HPDE6-E6E7 (cell line): ENCODE measurements at regions not wholly inside any gene's neighbourhood (a gene's known extent, or its start where the extent isn't known, plus 50 kb on each side); places are given as distances from the start of the nearest gene placed in this dataset.
"Not testable (repeated sequence)": the region's sequence is repeated elsewhere in the genome, so short reads cannot be mapped to it uniquely, and the experiment has no call there.

ENCODE experiments used
- DNase-seq: peaks from one replicate; pipeline ENCODE4 v3.0.0; 2011; ENCODE audit warnings: missing footprints; ENCODE audit errors: extremely low spot score

DNA sequence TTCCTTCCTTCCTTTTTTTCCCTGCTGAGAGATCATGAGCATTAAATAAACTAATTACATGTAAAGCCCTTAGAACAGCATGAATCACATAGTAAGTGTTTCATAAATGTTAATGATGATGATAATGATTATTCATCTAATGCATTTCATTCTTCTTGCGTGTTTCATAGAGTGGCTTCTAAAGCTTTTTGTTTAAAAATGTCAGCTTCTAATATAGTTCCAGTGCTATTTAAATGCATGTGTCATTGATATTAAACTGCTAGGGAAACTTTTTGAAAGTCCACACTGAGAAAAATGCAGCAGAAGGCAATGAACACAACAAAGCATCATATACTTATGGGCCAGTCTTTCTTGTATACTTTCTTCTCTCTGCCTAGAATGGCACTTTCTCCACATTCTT lies 894.8 kb downstream of the REEP3 start:
- no peak for DNase-seq

DNA sequence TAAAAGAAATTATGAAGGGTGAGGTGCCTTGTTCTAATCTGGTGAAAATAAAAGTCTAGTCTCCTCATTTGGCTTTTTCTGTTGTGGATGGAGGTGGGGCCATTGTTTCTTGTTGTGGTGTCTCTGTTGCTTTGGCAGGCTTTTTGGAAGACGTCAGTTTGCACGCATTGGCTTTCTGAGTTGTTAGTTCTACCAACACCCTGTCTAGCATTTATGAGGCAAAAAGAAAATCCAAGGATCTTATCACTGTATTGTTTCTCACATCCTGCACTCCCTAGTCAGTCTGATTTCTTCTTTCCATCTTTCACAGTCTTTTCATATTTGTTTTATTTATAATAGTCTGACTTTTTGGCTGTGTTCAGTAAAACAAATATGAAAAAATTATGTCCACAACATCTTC lies 898.3 kb downstream of the REEP3 start:
- no peak for DNase-seq

- no peak for DNase-seq
Measured at GRCh38 chr10:64426745-64427144, 905.5 kb downstream of the REEP3 start.

DNA sequence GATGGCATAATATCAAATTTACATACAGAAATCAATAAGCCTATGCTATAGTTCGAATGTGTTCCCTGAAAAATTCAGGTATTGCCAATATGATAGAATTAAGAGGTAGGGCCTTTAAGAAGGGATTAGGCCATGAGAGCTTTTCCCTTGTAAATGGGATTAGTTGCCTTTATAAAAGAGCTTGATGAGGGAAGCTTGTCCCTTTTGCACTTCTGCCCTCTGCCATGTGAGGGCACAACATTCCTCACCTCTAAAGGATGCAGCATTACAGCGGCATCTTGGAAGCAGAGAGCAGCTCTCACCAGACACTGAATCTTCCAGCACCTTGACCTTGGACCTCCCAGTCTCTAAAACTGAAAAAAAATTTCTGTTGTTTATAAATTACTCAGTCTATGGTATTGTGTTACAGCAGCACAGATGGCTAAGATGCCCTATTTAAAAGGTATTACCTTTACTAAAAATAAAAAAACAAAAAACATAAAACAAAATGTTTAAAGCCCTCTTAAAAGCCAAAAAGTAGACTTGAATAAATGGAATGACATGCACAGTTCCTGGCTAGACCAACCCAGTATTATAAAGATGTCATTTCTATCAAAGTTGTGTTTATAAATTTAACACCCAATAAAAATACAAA lies 909.6 kb downstream of the REEP3 start:
- DNase-seq = no peak

DNA sequence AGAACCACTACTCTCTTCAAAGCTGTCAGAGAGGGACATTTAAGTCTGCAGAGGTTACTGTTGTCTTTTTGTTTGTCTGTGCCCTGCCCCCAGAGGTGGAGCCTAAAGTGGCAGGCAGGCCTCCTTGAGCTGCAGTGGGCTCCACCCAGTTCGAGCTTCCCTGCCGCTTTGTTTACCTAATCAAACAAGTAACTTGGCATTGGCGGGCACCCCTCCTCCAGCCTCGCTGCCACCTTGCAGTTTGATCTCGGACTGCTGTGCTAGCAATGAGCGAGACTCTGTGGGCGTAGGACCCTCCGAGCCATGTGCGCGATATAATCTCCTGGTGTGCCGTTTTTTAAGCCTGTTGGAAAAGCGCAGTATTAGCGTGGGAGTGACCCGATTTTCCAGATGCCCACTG lies 920.7 kb downstream of the REEP3 start:
- not testable (repeated sequence) for DNase-seq

- DNase-seq = no peak
Measured at GRCh38 chr10:64444163-64444562, 923.0 kb downstream of the REEP3 start.

DNA sequence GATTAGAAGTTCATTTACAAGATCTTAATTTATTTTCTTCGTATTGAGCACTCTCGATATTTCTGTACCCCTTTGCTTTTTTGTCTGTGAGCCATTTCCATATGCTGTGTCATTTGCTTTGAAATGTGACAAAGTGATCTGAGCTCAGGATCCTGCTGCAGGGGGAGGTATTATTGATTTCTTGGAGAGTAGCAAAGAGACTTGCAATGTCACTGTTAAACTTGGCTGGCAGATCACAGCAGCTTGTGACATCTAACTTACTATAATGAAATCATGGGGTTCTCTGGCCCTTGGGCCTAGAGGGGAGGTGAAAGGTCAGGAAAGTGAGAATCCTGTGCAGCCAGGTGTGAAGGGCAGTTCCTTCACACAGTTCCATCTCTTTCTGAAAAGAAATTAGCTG lies 923.4 kb downstream of the REEP3 start:
- DNase-seq = no peak

DNA sequence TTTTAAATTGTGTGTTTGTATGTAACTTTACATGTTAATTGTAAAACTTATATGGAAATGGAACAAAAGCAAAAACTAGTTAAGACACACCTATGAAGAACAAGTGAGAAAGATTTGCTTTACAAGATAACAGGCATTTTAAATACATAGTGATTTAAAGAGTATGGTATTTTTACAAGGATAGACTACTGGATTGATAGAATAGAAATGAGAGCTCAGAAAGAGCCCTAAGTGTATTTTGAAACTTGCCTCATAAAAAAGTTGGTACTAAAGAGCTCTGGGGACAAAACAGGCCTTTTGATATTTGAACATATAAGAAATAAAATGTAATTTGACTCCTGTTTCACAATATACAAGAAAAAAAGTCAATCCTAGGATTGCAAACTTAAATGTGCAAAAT lies 928.4 kb downstream of the REEP3 start:
- DNase-seq = no peak

DNA sequence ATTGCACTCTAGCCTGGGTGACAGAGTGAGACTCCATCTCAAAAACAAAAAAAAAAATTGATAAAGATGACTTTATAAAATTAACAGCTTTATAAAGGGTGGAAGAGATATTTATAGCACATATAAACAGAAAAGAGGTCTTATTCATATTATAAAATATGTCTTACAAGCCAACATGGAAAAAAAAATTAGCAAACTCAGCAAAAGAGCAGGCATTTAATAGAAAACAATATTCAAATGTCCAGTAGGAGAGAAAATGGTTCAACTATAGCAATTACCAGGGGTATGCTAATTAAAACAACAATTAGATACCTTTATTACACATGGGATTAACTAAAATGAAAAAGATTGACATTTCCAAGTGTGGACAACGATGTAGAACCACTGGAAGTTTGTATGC lies 929.1 kb downstream of the REEP3 start:
- DNase-seq = no peak

DNA sequence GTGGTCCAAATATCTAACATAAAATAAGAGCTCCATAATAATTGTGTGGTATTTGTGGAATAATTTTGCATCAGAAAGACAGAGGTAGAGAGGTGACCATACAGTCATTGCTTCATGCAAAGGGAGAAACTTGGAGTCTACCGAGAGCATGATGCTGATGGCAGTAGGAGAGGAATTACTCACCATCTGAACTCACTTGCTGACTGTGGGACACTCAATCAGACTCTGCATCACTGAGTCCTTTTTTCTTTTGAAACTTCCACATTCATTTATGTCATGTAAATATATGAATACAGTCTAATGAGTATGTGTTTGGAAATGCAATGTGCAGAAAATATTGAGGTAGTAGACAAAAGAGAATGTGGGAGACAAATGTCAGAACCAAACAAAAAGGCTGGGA lies 933.8 kb downstream of the REEP3 start:
- DNase-seq = no peak

GRCh38 chr10:64458306-64458705 lies 937.1 kb downstream of the REEP3 start:
- no peak for DNase-seq

DNA sequence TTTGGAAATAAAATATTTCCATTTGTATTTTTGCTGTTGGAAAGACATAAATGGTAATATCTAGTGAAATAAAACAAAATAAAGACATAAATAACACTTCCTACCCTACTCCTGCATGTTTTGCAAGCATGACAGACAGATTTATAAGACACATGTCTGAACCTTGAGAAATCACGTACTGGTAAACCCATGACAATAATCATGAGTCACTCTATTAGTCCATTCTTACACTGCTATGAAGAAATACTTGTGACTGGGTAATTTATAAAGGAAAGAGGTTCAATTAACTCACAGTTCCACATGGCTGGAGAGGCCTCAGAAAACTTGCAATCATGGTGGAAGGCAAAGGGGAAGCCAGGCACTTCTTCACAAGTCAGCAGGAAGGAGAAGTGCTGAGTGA lies 942.2 kb downstream of the REEP3 start:
- no peak for DNase-seq

DNA sequence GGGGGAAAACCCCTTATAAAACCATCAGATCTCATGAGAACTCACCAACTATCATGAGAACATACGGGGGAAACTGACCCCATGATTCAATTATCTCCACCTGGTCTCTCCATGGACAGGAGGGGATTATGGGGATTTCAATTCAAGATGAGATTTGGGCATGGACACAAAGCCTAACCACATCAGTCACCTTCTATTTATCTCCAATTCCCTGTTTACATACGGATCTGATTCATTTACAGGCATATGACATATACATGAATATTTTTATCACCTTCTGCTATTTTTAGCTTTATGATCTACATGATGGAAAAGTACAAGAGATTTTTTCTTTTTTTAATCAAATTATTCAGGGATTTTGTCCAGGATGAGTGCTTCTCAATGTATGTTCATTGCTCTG lies 944.5 kb downstream of the REEP3 start:
- no peak for DNase-seq

- no peak for DNase-seq
Measured at GRCh38 chr10:64468219-64468618, 947.0 kb downstream of the REEP3 start.

DNA sequence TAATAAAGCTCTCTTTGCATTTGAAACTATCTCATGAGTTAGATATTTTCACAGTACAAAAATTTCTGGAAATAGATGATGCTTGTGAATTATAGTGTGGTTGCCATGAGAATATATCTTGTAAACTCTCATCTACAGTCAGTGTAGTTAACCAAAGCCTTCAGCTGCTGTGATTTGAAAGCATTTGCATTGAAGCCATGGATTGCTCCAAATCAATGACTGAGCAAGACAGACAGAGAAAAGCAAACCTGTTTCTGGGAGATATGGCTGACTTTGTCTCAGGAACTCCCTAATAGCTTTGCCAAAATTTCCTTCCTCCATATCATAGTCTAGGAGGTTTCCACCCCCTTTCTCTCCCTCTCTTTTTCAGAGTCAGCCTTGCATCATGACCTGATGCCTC lies 955.3 kb downstream of the REEP3 start:
- no peak for DNase-seq

GRCh38 chr10:64477791-64478190 lies 956.6 kb downstream of the REEP3 start:
- no peak for DNase-seq

DNA sequence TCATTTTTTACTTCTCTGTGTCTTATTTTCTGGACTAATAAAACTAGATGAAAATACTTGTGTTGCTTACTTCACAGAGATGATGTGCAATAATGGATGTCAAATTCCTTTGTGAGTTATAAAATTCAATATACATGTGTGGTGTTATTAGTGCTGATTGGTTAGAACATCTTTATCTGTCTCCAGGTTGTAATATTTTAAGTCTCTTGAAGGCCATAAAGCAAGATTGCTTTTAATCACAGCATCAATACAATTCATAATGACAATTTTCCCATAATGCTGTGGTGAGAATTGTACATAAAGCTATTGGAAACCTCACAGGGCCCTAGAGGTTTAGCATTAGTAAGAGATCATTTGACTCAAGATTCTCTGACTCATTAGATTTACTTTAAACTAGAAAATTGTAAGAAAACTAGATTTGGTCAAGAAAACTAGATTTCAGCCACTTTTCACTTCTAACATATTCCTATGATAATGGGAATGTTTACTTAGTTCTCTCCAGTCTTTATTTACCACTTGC lies 963.7 kb downstream of the REEP3 start:
- no peak for DNase-seq

- no peak for DNase-seq
Measured at GRCh38 chr10:64486149-64486548, 964.9 kb downstream of the REEP3 start.

DNA sequence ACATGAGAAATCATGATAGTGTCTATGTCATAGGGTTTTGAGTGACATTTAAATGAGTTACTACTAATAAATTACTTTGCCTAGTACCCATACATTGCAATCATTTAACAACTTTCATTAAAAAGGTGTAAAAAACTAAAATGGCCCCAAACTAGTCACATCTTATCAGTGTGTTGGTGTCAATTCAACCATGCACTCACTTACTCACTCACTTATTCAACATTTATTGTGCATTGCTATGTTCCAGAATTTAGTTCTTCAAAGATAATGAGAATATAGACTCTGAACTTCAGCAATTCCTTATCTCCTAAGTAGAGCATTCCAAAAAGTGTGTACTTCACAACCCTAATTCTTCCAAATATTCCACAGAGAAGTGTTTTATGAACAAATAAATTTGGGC lies 965.7 kb downstream of the REEP3 start:
- no peak for DNase-seq

- no peak for DNase-seq
Measured at GRCh38 chr10:64494901-64495300, 973.7 kb downstream of the REEP3 start.

- DNase-seq = no peak
Measured at GRCh38 chr10:64497306-64497705, 976.1 kb downstream of the REEP3 start.

DNA sequence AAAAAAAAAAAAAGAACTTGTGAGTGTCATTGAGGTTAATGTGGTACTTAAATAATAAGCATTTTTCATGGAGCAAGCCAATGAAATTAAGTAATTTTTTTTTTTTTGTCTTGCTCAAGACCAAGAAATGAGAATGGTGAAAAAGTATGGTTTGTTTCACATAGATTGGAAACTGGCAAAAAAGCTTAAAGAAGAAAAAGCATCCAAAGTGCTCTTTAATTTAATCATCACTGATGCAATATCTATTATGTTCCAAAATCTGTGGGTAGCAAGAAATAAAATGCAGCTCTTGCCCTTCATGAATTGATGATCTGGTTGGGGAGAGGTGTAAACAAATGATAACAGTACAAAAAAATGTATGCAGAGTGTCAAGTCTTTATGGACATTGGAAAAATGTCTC lies 980.6 kb downstream of the REEP3 start:
- no peak for DNase-seq

DNA sequence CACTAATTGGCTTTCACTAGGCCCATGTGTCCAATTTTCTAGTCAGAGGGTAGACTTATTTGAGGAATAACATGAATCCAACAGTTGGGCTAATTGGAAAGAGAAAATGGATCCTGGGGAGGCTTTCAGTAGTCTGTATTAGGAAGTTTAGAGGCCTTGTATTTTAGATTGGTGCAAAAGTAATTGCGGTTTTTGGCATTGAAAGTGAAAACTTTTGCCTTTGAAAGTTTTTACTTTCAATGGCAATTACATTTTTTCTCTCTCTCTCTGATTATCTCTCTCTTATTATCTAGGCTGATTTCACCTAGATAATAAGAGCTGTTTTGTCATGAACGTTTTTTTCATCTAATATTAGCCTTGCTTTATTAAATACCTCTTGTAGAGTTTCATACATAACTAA lies 981.7 kb downstream of the REEP3 start:
- DNase-seq = no peak

- DNase-seq = no peak
Measured at GRCh38 chr10:64503429-64503828, 982.2 kb downstream of the REEP3 start.
